DND-41 (cell line): ENCODE measurements at regions not wholly inside any gene's neighbourhood (a gene's known extent, or its start where the extent isn't known, plus 50 kb on each side); places are given as distances from the start of the nearest gene placed in this dataset.

Experiments
- ATAC-seq: fragments of 200-7000 bp; cut with Tn5 transposase; 3 replicates; pipeline ENCODE4 v1.9.1; 2021; ENCODE audit warnings: low read depth; ENCODE audit not compliant: insufficient read depth
- DNase-seq: peaks from one replicate; pipeline ENCODE4 v3.0.0-alpha.2; 2020
- H2AFZ ChIP-seq: 2 replicates; pipeline ENCODE4 v1.6.0; 2012; ENCODE audit warnings: low read depth, low read length
- H3K27ac ChIP-seq: 2 replicates; pipeline ENCODE4 v1.5.1; 2012; ENCODE audit warnings: low read length, inconsistent platforms
- H3K27me3 ChIP-seq: fragments of 200-600 bp; sonication (generic); 2 replicates; pipeline ENCODE4 v1.6.0; 2012; ENCODE audit warnings: low read length, mild to moderate bottlenecking, inconsistent platforms; ENCODE audit not compliant: insufficient read depth, poor library complexity
- H3K36me3 ChIP-seq: 2 replicates; pipeline ENCODE4 v1.5.1; 2012; ENCODE audit warnings: low read length, inconsistent platforms; ENCODE audit not compliant: insufficient read depth
- H3K4me1 ChIP-seq: 2 replicates; pipeline ENCODE4 v1.5.1; 2012; ENCODE audit warnings: mild to moderate bottlenecking, low read length; ENCODE audit not compliant: insufficient read depth
- H3K4me2 ChIP-seq: 2 replicates; pipeline ENCODE4 v1.6.0; 2012; ENCODE audit warnings: mild to moderate bottlenecking, moderate library complexity, low read length, inconsistent platforms; ENCODE audit not compliant: insufficient read depth
- H3K4me3 ChIP-seq, 2 experiments: fragments of 200-600 bp in 1 of 2; shearing (Covaris generic) in 1 of 2; 2 replicates each; pipeline ENCODE4 v1.5.1; 2012 to 2016; ENCODE audit warnings: inconsistent platforms in 2 of 2, low read length in 2 of 2, mild to moderate bottlenecking in 2 of 2, low read depth in 1 of 2, moderate library complexity in 1 of 2
- H3K79me2 ChIP-seq: 2 replicates; pipeline ENCODE4 v1.6.0; 2012; ENCODE audit warnings: low read length, inconsistent platforms; ENCODE audit not compliant: insufficient read depth
- H3K9ac ChIP-seq: 2 replicates; pipeline ENCODE4 v1.6.0; 2012; ENCODE audit warnings: low read depth, mild to moderate bottlenecking, inconsistent platforms, low read length, moderate library complexity
- H3K9me3 ChIP-seq: 2 replicates; pipeline ENCODE4 v1.5.1; 2012; ENCODE audit warnings: low read length, moderate library complexity, mild to moderate bottlenecking, inconsistent platforms; ENCODE audit not compliant: insufficient read depth, severe bottlenecking
- H4K20me1 ChIP-seq: 2 replicates; pipeline ENCODE4 v1.6.0; 2012; ENCODE audit warnings: low read length; ENCODE audit not compliant: insufficient read depth
- CTCF ChIP-seq: IDR thresholded peaks from 2 replicates; pipeline ENCODE4 v1.5.1; 2012; ENCODE audit warnings: borderline replicate concordance, low read length, moderate library complexity, mild to moderate bottlenecking; ENCODE audit not compliant: poor library complexity, severe bottlenecking; ENCODE audit errors: extremely low read depth
- EZH2 ChIP-seq: IDR thresholded peaks from 3 replicates; pipeline ENCODE4 v1.6.1; 2012; ENCODE audit warnings: borderline replicate concordance, low read depth, mild to moderate bottlenecking, moderate library complexity, low read length, inconsistent platforms; ENCODE audit not compliant: severe bottlenecking

DNA sequence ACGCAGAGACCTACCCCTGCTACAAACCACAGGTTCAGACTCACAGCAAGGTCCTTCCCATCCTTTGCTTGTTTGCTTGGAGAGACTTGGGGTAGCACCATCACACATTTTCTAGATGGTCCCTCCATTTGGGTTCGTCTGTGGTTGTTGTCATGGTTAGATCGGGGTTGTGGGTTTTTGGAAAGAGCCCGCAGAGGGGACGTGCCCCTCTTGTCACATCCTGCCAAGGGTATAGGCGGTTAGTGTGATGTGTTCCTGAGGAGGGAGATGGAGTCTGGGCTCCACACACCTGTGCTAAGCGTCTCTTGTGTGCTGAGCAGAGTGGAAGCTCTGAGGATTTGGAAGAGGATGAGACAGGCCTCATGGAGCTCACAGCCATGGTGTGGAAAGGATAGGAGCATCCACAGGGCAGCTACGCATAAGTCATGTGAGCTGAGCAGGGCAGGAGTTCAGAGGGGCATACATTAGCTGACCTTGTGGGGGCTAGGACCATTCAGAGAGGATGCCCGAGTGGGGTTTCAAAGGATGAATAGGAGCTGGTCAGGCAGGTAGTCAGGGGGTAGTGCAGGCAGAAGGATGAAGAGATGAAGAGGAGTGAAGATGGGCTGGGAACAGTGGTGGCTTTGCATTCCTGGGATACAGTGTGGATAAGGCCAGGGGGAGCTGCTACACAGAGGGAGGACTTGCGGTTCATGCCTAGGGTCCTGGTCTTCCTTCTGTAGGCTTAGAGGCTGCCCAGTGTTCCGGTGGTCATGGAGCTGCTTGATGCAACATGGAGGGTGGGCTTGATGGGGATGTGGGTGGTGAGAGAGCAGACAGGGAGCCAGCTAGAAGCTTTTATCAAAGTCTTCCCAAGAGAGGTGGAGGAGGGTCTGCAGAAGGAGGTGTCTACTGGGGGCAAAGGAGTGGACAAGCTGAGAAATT, 62.9 kb downstream of the ACKR3 start:
- no peak overlapping the region for H3K4me3 ChIP-seq
- no peak overlapping the region for H3K27ac ChIP-seq
- ATAC-seq = peak; percentile 89
- H3K9me3 ChIP-seq = no peaks in the 10 kb centered on the region
- peak; percentile 63 for DNase-seq
- H3K36me3 ChIP-seq = no peaks in the 10 kb centered on the region
- H3K27me3 ChIP-seq = peaks cover 4% of the 10 kb centered on the region
- H3K4me2 ChIP-seq = no peak overlapping the region
- no peak overlapping the region for H3K9ac ChIP-seq
- H3K79me2 ChIP-seq = no peaks in the 10 kb centered on the region
- TF ChIP-seq CTCF (no peak), EZH2 (no peak)
- no peak overlapping the region for H2AFZ ChIP-seq
- 0 out of 2 replicates have a peak, but pooled peaks cover 3% of the 10 kb centered on the region for H4K20me1 ChIP-seq
- H3K4me1 ChIP-seq = peaks cover 3% of the 10 kb centered on the region; the same call in 1 of the 2 replicates

DNA sequence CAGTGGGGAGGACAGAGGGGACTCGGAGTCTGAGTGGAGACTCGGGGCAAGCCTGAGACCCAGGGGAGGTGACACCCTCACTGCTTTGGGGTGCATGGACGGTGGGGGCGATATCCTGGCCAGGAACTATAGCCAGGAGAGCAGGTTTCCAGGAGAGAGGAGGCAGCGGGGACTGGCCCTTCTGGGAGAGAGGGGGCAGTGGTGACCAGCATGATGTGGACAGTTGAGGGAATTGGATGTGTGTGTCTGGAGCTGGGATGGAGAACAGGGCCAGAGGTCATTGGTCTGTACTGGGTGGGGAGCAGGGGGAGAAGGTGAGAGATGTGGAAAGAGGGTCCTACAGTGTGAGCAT, 63.6 kb downstream of the ACKR3 start:
- H3K4me2 ChIP-seq = no peak overlapping the region
- TF ChIP-seq CTCF (no peak), EZH2 (no peak)
- no peak for ATAC-seq
- H2AFZ ChIP-seq = no peak overlapping the region
- H3K4me1 ChIP-seq = peaks cover 3% of the 10 kb centered on the region; the same call in 1 of the 2 replicates
- H4K20me1 ChIP-seq = 0 out of 2 replicates have a peak, but pooled peaks cover 3% of the 10 kb centered on the region
- H3K36me3 ChIP-seq = no peaks in the 10 kb centered on the region
- no peak overlapping the region for H3K4me3 ChIP-seq
- no peak overlapping the region for H3K9ac ChIP-seq
- no peaks in the 10 kb centered on the region for H3K79me2 ChIP-seq
- DNase-seq = no peak
- H3K9me3 ChIP-seq = no peaks in the 10 kb centered on the region
- peaks cover 4% of the 10 kb centered on the region for H3K27me3 ChIP-seq
- no peak overlapping the region for H3K27ac ChIP-seq

DNA sequence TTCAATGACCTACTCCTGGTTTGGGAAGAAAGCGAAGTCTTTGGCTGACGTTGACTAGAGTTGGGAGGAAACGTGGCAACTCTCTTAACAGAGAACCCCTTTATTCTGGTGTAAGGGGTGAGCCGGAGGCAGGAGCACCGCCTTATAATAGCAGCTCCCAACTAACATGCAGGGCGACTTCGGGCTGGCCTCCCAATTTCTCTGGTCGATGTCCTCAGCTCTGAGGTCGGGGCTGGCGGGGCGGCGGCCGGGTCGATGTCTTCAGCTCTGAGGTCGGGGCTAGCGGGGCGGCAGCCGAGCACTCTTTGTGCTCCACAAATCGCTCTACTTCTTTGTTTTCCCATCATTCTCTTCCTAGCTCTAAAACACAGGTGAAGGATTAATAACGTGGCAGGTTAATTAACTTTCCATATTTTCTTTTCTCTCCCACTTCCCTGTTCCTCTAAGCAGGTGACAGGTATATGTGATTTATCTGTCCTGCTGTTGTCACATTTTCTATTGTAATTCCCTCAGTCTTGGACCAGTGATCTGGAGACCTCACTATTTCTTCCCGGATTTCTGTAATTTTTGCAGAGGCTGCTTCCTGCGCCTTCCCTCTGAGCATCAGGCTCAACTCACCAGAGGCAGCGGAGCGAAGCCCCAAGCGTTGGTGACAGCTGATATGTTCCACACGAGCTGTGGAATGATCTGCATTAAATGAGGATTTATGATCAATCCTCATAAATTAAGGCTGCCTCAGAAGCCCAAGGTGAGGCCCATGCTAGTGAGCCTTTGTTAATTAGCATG, 64.3 kb downstream of the ACKR3 start:
- no peak for ATAC-seq
- no peak overlapping the region for H3K27ac ChIP-seq
- no peak overlapping the region for H2AFZ ChIP-seq
- H3K4me2 ChIP-seq = no peak overlapping the region
- no peak for TF ChIP-seq EZH2
- TF ChIP-seq CTCF = no peak
- no peak overlapping the region for H3K9ac ChIP-seq
- no peaks in the 10 kb centered on the region for H3K79me2 ChIP-seq
- peaks cover 3% of the 10 kb centered on the region; the same call in 1 of the 2 replicates for H3K4me1 ChIP-seq
- H3K27me3 ChIP-seq = peaks cover 4% of the 10 kb centered on the region
- H4K20me1 ChIP-seq = 0 out of 2 replicates have a peak, but pooled peaks cover 3% of the 10 kb centered on the region
- no peaks in the 10 kb centered on the region for H3K9me3 ChIP-seq
- H3K36me3 ChIP-seq = no peaks in the 10 kb centered on the region
- H3K4me3 ChIP-seq = no peak overlapping the region
- DNase-seq = no peak
